K562 (cell line): ENCODE measurements at regions not wholly inside any gene's neighbourhood (a gene's known extent, or its start where the extent isn't known, plus 50 kb on each side); places are given as distances from the start of the nearest gene placed in this dataset.

Experiments
- ATAC-seq: fragments of 200-7000 bp; cut with Tn5 transposase; 3 replicates; pipeline ENCODE4 v1.9.1; 2020; ENCODE audit warnings: moderate library complexity
- BruUV-seq: library from RNA; stranded (reverse); fragments of 400-500 nt; replicated peaks from 2 replicates; lab custom pipeline; 2021; lab: Mats Ljungman, UMichigan
- CTCF ChIA-PET: fragments of 300-600 bp; formaldehyde crosslinking; extraction: SDS; loops from one replicate; lab custom pipeline; 2021; ENCODE audit warnings: low intra/inter-chr PET ratio; lab: Yijun Ruan, JAX
- POLR2A ChIA-PET: fragments of 300-600, 350-650 bp; sonication (Branson Sonifier 250); formaldehyde crosslinking; extraction: SDS; loops from one replicate; lab custom pipeline; 2021; ENCODE audit warnings: antibody characterized with exemption, inconsistent platforms; lab: Yijun Ruan, JAX
- DNase-seq, 4 experiments: peaks; one replicate each; pipeline versions ENCODE4 v3.0.0 to v3.0.0-alpha.2; 2011 to 2018; ENCODE audit warnings: low spot score in 3 of 4, mixed read lengths in 3 of 4; ENCODE audit errors: extremely low read depth in 1 of 4
- FAIRE-seq: peaks from 2 replicates; lab custom pipeline; 2011; peaks lifted over from hg19 to GRCh38; lab: Jason Lieb, UNC
- H2AFZ ChIP-seq: 2 replicates; pipeline ENCODE4 v1.6.0; 2011; ENCODE audit warnings: low read depth, low read length, control low read depth, inconsistent platforms
- H3K27ac ChIP-seq: fragments of 200-600 bp; 3 replicates; pipeline ENCODE4 v1.8.0; 2011; ENCODE audit warnings: low read depth, mild to moderate bottlenecking, control low read depth, inconsistent platforms, low read length, moderate library complexity, mixed read lengths; ENCODE audit errors: extremely low read depth
- H3K27me3 ChIP-seq, 2 experiments: fragments of 300-600 bp in 1 of 2; 2 replicates in 1 of 2; 3 replicates in 1 of 2; pipeline versions ENCODE4 v1.6.0 to v1.8.0; 2011; ENCODE audit warnings: inconsistent platforms in 2 of 2, low read length in 2 of 2, mild to moderate bottlenecking in 1 of 2, mixed read lengths in 1 of 2, moderate library complexity in 1 of 2; ENCODE audit not compliant: control insufficient read depth in 2 of 2, insufficient read depth in 2 of 2
- H3K36me3 ChIP-seq: fragments of 300-600 bp; 3 replicates; pipeline ENCODE4 v1.8.0; 2011; ENCODE audit warnings: mild to moderate bottlenecking, low read length, inconsistent platforms; ENCODE audit not compliant: control insufficient read depth, insufficient read depth
- H3K4me1 ChIP-seq, 2 experiments: fragments of 200-600 bp in 1 of 2; replicated peaks in 1 of 2; 2 replicates in 1 of 2; 3 replicates in 1 of 2; pipeline versions ENCODE4 v1.5.1 to v1.8.0; 2011; ENCODE audit warnings: inconsistent platforms in 2 of 2, low read length in 2 of 2, mild to moderate bottlenecking in 1 of 2, mixed read lengths in 1 of 2, moderate library complexity in 1 of 2; ENCODE audit not compliant: control insufficient read depth in 2 of 2, insufficient read depth in 2 of 2
- H3K4me2 ChIP-seq: 2 replicates; pipeline ENCODE4 v1.6.1; 2011; ENCODE audit warnings: low read length, control low read depth, inconsistent platforms, mixed read lengths; ENCODE audit not compliant: insufficient read depth
- H3K4me3 ChIP-seq: fragments of 200-600 bp; sonication (generic), shearing (Covaris generic); 2 replicates; pipeline ENCODE4 v1.5.1; 2016; ENCODE audit warnings: control low read depth, inconsistent platforms
- H3K79me2 ChIP-seq: fragments of 200-600 bp; 3 replicates; pipeline ENCODE4 v1.8.0; 2011; ENCODE audit warnings: low read length, inconsistent platforms; ENCODE audit not compliant: control insufficient read depth, insufficient read depth
- H3K9ac ChIP-seq, 2 experiments: 2 replicates each; pipeline versions ENCODE4 v1.6.0 to v1.6.1; 2011; ENCODE audit warnings: low read depth in 2 of 2, low read length in 2 of 2, control low read depth in 1 of 2, inconsistent platforms in 1 of 2, mild to moderate bottlenecking in 1 of 2, mixed read lengths in 1 of 2; ENCODE audit not compliant: insufficient read depth in 1 of 2
- H3K9me1 ChIP-seq: one replicate; pipeline ENCODE4 v1.6.0; 2011; ENCODE audit warnings: inconsistent platforms, mild to moderate bottlenecking, low read length, moderate library complexity; ENCODE audit not compliant: control insufficient read depth, insufficient read depth
- H3K9me3 ChIP-seq: replicated peaks from 2 replicates; pipeline ENCODE4 v1.5.1; 2011; ENCODE audit warnings: low read depth, low read length, inconsistent platforms; ENCODE audit not compliant: control insufficient read depth, insufficient read depth
- H4K20me1 ChIP-seq: replicated peaks from 2 replicates; pipeline ENCODE4 v1.6.1; 2011; ENCODE audit warnings: low read length, inconsistent platforms, mixed read lengths; ENCODE audit not compliant: control insufficient read depth, insufficient read depth
- CSDE1 ChIP-seq, 2 experiments: fragments of 450-650 bp; IDR thresholded peaks; 2 replicates each; pipeline ENCODE4 v1.6.1; 2016; ENCODE audit warnings: mild to moderate bottlenecking in 1 of 2
- DMBX1 ChIP-seq: fragments of 250-450 bp; sonication (Bioruptor Pico); IDR thresholded peaks from 2 replicates; pipeline ENCODE4 v1.8.0; 2022; ENCODE audit warnings: inconsistent platforms, mild to moderate bottlenecking, moderate library complexity, borderline replicate concordance
- GABPB2 ChIP-seq: fragments of 250-450 bp; sonication (Bioruptor Pico); conservative IDR thresholded peaks from 2 replicates; pipeline ENCODE4 v1.5.1; 2021; ENCODE audit warnings: mild to moderate bottlenecking
- GTF3C2 ChIP-seq: IDR thresholded peaks from 3 replicates; pipeline ENCODE4 v1.6.1; 2011; ENCODE audit warnings: borderline replicate concordance, mild to moderate bottlenecking, moderate library complexity; ENCODE audit not compliant: insufficient read length; ENCODE audit errors: extremely low read depth
- HDAC2 ChIP-seq: fragments of 450-650 bp; IDR thresholded peaks from 2 replicates; pipeline ENCODE4 v1.6.1; 2016; ENCODE audit warnings: mild to moderate bottlenecking
- HMBOX1 ChIP-seq: sonication (generic); IDR thresholded peaks from 2 replicates; pipeline ENCODE4 v1.6.1; 2016
- PHF20 ChIP-seq: fragments of 450-650 bp; IDR thresholded peaks from 2 replicates; pipeline ENCODE4 v1.6.1; 2018; ENCODE audit not compliant: partially characterized antibody
- POLR3A ChIP-seq: IDR thresholded peaks from 2 replicates; pipeline ENCODE4 v1.6.1; 2011; ENCODE audit warnings: borderline replicate concordance, mild to moderate bottlenecking, moderate library complexity; ENCODE audit not compliant: insufficient read length, insufficient read depth; ENCODE audit errors: extremely low read depth
- SAFB2 ChIP-seq: fragments of 200-400 bp; formaldehyde crosslinking; IDR thresholded peaks from 2 replicates; pipeline ENCODE4 v1.6.1; 2018; ENCODE audit warnings: borderline replicate concordance, low read length, low read depth, moderate library complexity; ENCODE audit not compliant: severe bottlenecking
- TCF7 ChIP-seq: sonication (generic); IDR thresholded peaks from 2 replicates; pipeline ENCODE4 v1.6.1; 2016; ENCODE audit warnings: antibody characterized with exemption, borderline replicate concordance
- ZNF311 ChIP-seq: fragments of 250-450 bp; sonication (Bioruptor Pico); IDR thresholded peaks from 2 replicates; pipeline ENCODE4 v1.4.0; 2020; ENCODE audit warnings: mild to moderate bottlenecking, moderate library complexity
- ZNF511 ChIP-seq: sonication (generic); formaldehyde crosslinking; IDR thresholded peaks from 2 replicates; pipeline ENCODE4 v1.8.0; 2022; ENCODE audit warnings: mild to moderate bottlenecking, missing genetic modification reagents
- ZNF644 ChIP-seq: fragments of 200-800 bp; sonication (Bioruptor generic); IDR thresholded peaks from 2 replicates; pipeline ENCODE4 v1.6.1; 2016; ENCODE audit warnings: low read depth, missing genetic modification characterization, missing compliant biosample characterization
- WGBS: fragments of 100-300 bp; shearing (Covaris generic); methylation state at CpG from one replicate; pipeline ENCODE4 v1.1.6; 2016; ENCODE audit warnings: low coverage, mixed read lengths; ENCODE audit not compliant: insufficient coverage; ENCODE audit errors: missing lambda C conversion rate; 5-methylcytosine and 5-hydroxymethylcytosine counted together
- in situ Hi-C: fragments of 300-500 bp; cut with MboI; formaldehyde crosslinking; loops from 4 replicates; pipeline ENCODE4 v1.15.0; 2018; ENCODE audit warnings: inconsistent platforms, mixed read lengths
- intact Hi-C: fragments of 100-400 bp; cut with micrococcal nuclease; formaldehyde crosslinking; loops from 2 replicates; pipeline ENCODE4 v1.14.2; 2022

GRCh38 chr5:51201708-51202107 lies 181.5 kb upstream of the ISL1 start (continued):
- TF ChIP-seq SAFB2: no peak
- TF ChIP-seq TCF7: no peak

- no peak for TF ChIP-seq HDAC2
- no peak for TF ChIP-seq HMBOX1
- TF ChIP-seq POLR3A: no peak
- no peak for TF ChIP-seq ZNF311 (CRISPR knock-in tag)
- no peak for TF ChIP-seq ZNF644
- TF ChIP-seq GABPB2 (CRISPR knock-in tag): no peak
- TF ChIP-seq PHF20: no peak
- TF ChIP-seq GTF3C2: no peak
- no peak for TF ChIP-seq CSDE1 (IDR thresholded peaks at IDR 0.05)
- no peak for TF ChIP-seq DMBX1
- TF ChIP-seq ZNF511 (CRISPR knock-in tag): no peak
- ChIA-PET CTCF (no interaction called here), POLR2A (no interaction called here)
- DNase-seq: no peak
- Histone ChIP-seq H3K9me3 (no peaks in the 10 kb centered on the region), H3K27me3 (no peaks in the 10 kb centered on the region), H3K4me2 (no peak overlapping the region), H3K9ac (no peak overlapping the region), H2AFZ (no peak overlapping the region), H3K36me3 (no peaks in the 10 kb centered on the region), H3K4me3 (no peak overlapping the region), H3K4me1 (no peaks in the 10 kb centered on the region), H3K27ac (no peak overlapping the region), H4K20me1 (no peaks in the 10 kb centered on the region), H3K9me1 (no peaks in the 10 kb centered on the region), H3K79me2 (no peaks in the 10 kb centered on the region)
- FAIRE-seq: no peak
- intact Hi-C loops (no loop called here), in situ Hi-C loops (no loop called here)
- BruUV-seq: no TSS peak
- 3% methylated on average over 2 of the region's 2 CpGs for WGBS
- no peak for ATAC-seq
Observed at GRCh38 chr5:51202161-51202560, 181.1 kb upstream of the ISL1 start.
